GM19025 (cell line): ENCODE measurements at regions not wholly inside any gene's neighbourhood (a gene's known extent, or its start where the extent isn't known, plus 50 kb on each side); places are given as distances from the start of the nearest gene placed in this dataset.
A peak's percentile ranks its signal among the peaks of the same experiment; 100 is the strongest.
"Not testable (repeated sequence)": the region's sequence is repeated elsewhere in the genome, so short reads cannot be mapped to it uniquely, and the experiment has no call there.

Experiments used
- ATAC-seq: cut with Tn5 transposase; IDR thresholded peaks from one replicate; pipeline ENCODE4 v1.9.1; 2021; ENCODE audit warnings: mild to moderate bottlenecking, low read depth, moderate library complexity; ENCODE audit not compliant: unreplicated experiment

GRCh38 chr16:29355339-29356059, 51.0 kb downstream of the NPIPB11 start:
- not testable (repeated sequence) for ATAC-seq

GRCh38 chr16:29354449-29354848, 52.1 kb downstream of the NPIPB11 start:
- not testable (repeated sequence) for ATAC-seq

DNA sequence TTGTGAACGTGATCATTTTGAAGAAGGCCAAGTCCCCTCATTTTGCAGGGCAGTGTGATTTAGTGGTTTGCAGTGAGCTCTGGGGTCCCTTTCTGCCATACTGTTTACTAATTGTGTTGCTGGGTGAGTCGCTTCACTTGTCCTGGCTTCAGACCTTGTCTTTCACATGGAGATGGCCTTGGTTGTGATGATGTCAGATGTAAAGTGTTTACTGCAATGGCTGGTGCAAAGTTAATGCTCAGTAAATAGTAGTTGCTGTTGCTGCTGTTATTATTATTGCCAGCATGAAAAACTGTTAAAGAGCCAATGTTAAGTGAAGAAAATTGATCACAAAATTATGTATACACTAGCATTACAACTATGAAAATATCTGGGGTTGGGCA, 53.9 kb downstream of the NPIPB11 start:
- not testable (repeated sequence) for ATAC-seq

DNA sequence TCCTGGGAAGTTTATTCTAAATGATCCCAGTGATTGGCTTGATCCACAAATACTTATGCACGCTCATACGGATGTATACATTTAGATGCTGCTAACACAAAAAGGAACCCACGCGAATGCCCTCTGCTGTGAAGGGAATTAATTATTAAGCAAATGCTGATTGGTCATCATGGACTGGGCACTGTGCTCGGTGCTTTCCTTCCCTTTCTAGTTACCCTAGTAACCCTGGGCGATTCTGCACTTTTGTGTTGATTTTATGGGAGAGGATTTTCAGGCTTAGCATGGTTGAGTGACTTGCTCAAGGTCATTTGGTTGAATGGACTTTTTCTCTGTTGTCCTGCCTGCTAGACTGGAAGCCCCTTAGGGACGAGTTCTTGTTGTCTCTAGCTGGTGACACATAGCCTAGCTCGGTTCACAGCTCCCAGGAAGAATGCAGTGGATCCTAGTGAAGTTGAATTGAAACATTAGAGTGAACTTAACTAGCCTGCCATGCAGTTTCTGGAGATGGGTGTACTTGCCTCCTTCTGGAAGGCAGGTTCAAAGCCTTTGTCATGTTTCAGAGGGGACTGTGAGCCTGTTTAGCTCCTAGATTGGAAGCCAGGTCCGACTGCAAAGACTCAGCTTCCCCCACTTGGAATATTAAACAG, 54.4 kb downstream of the NPIPB11 start:
- ATAC-seq, result not testable (repeated sequence)

- not testable (repeated sequence) for ATAC-seq
Measured at GRCh38 chr16:29351271-29351969, 55.1 kb downstream of the NPIPB11 start.

GRCh38 chr16:29349966-29350365, 56.5 kb downstream of the NPIPB11 start:
- not testable (repeated sequence) for ATAC-seq

DNA sequence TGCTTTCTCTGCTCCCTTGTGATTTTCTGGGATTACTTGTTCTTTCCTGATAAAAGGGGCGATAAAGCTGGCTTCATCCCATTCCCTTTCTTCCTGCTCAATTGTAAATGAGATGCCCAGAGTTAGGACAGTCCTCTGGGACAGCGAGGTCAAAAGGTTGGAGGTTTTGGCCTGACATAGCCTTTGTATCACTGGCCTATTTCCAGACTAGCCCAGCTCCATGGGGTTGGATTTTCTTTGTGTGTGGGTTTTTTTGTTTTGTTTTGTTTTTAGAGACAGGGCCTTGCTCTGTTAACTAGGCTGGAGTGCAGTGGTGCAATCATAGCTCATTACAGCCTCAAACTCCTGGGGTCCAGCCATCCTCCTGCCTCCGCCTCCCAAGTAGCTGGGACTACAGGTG, 57.8 kb downstream of the NPIPB11 start:
- ATAC-seq, result not testable (repeated sequence)

DNA sequence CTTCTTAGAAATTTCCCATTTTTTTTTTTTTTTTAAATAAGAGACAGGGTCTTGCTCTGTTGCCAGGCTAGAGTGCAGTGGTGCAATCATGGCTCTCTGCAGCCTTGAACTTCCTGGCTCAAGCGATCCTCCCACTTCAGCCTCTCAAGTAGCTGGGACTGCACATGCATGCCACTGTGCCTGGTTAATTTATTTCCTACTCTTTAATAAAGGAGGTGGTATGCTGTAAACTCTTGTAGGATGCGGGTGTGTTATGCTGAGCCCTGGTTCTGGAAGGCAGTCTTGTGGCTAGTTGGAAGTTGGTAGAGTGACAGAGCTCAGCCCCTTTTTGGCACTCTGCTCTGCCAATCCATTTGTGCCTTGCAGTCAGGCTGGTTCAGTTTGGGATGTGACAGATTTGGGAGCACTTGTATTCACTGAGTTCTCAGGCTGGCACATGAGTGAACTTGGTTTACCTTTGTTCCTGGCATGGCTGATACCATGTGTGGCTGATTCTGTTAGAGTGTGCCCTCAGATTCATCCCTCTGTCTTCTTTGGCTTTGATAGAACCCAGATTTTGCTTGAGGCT, 58.3 kb downstream of the NPIPB11 start:
- ATAC-seq, result not testable (repeated sequence)

DNA sequence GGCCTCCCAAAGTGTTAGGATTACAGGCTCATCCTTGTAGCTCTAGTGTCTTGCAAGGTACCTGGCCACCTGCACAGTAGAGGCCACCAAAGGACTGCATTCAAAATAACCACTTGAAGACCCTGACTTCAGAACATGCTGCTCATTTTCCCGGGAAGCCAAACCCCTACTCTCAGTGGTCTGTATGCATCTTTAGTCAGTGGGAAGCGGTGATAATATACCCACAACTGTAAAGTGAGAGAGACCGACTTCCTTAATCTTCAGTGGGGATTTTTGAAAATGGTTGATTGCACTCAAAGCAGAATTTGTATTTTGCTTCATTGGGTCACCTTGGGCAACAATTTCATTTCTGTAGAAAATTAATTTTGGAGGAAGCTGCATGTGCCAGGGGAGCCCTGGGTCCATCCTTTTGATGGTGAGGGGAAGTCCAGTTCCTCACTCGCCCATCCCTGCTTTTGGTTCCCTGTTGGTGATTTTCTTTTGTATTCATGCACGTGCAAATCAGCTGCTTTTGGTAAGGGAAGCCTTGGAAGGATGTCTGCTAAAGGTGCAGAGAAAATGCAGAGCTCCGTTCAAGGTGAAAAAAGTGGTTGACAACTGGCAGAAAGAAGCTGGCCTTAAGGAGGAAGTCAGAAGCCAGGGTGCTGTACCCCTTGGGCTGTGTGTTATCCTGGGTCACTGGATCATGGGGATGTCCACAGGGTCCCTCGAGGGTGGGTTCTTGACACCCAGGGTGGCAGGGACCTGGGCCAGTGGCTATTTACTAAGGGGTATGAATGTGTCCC, 59.5 kb downstream of the NPIPB11 start:
- not testable (repeated sequence) for ATAC-seq

GRCh38 chr16:29346203-29346602, 60.3 kb downstream of the NPIPB11 start:
- ATAC-seq, result not testable (repeated sequence)

DNA sequence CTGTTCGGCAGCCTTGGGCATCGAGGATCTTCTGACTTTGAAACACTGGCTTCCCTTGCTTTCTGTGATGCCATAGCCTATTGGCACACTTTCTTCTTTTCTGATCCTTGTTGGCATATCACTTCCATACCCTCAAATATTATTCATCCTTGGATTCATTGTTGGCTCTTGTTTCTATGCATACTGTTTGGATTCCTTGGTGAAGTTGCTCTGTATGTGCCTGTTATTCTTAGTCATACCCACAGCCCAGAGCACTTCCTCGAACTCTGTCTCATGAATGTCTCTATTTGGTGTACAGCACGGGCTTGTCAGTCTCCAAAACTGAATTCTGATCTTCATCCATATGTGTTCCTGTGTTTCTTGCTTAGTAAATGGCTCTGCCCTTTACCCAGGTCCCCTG, 63.6 kb downstream of the NPIPB11 start:
- not testable (repeated sequence) for ATAC-seq

- not testable (repeated sequence) for ATAC-seq
Measured at GRCh38 chr16:29340779-29341438, 65.6 kb downstream of the NPIPB11 start.

GRCh38 chr16:29340235-29340634, 66.3 kb downstream of the NPIPB11 start:
- not testable (repeated sequence) for ATAC-seq

DNA sequence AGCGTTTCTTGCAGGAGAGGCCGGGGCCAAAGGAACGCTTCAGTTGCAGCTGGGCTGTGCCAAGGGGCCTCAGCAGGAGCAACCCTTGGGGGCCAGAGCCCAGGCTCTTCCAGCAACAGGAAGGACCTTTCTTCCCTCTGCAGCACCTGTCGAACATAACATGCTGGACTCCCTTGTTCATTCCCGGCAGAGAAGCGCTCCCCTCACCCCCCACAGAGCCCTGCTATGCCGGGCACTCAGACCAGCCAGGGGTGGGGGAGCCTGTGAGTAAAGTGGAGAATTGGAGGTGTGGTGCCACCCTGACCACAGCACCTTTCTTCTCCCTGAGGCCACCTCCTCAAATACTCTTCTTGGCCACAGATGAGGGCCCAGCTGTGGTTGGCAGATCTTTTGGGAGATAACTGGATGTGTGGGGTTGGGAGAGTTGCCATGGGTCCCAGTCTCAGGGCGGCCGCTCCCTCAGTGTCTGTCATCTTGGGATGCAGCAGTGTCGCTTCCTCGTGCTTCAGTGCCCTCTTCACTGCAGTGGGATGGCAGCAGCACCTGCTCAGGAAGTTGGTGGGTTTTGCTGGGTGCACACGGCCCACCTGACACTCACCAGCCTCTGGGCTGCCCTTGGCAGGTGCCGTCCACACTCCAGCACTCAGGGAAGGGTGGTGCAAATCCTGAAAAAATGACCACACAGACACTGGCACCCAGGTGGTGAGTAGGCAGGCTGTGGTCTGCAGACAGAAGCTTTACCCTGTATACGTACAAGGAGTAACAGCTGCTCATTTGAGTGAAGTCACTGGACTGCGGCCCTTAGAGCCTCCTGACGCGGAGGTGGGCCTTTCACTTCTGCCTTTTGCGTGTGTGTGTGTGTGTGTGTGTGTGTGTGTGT, 67.5 kb downstream of the NPIPB11 start:
- ATAC-seq, result peak; percentile 72

- ATAC-seq, result not testable (repeated sequence)
Measured at GRCh38 chr16:29337385-29337901, 69.1 kb downstream of the NPIPB11 start.

GRCh38 chr16:29335549-29335846, 71.0 kb downstream of the NPIPB11 start:
- ATAC-seq, result not testable (repeated sequence)

DNA sequence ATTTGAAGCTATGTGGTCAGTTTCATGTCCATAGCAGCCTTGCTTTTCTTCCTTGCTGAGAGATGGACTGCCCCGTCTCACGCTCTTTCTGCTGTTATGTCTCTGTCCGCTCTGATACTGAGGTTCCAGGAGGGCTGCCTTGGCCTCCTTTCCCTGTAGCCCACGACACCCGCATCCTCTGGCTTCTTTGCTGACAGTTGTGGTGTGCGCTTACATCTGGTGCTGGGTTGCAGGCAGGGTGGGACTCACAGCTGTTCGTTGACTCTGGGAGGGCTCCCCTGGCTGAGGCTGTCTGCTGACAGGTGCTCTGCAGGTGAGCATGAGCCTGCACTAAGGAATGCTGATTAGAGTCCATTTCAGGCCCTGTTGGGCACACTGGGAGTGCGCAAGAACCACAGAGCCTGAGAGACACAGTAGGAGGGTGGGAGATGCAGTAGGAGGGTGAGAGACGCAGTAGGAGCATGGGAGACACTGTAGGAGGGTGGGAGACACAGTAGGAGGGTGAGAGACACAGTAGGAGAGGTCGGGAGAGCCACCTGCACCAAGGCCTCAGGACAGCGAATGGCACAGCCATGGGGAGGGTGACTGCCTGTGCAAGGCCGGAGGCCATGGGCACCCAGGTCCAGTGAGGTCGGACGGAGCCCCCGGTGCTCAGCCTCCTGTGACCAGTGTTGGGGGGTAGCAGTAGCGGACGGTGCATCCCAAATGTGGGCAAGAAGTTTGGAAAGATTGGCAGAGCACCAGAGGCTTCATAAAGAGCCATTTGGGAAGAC, 71.5 kb downstream of the NPIPB11 start:
- ATAC-seq, result not testable (repeated sequence)
